SK-MEL-5 (cell line): ENCODE measurements at regions not wholly inside any gene's neighbourhood (a gene's known extent, or its start where the extent isn't known, plus 50 kb on each side); places are given as distances from the start of the nearest gene placed in this dataset.

Source experiments
- DNase-seq: peaks from one replicate; pipeline ENCODE4 v3.0.0-alpha.2; 2016; ENCODE audit warnings: low read depth, low spot score
- in situ Hi-C: cut with HindIII; loops from 2 replicates; pipeline ENCODE4 v1.10.0; 2016; ENCODE audit warnings: low sequenced_read_pairs, high pct_unique_total_duplicates, low pct_unique_long_range_greater_than_20kb

- DNase-seq, result no peak
- in situ Hi-C loops, result no loop called here
Observed at GRCh38 chr15:39079296-39079847, 501.5 kb upstream of the THBS1 start.

- in situ Hi-C loops, result no loop called here
- DNase-seq, result no peak
Observed at GRCh38 chr15:39083213-39083612, 497.7 kb upstream of the THBS1 start.

- in situ Hi-C loops, result no loop called here
- DNase-seq, result no peak
Observed at GRCh38 chr15:39084674-39085530, 496.0 kb upstream of the THBS1 start.

GRCh38 chr15:39086641-39087040, 494.2 kb upstream of the THBS1 start:
- no peak for DNase-seq
- in situ Hi-C loops, result no loop called here

- no peak for DNase-seq
- in situ Hi-C loops, result no loop called here
Observed at GRCh38 chr15:39088156-39088555, 492.7 kb upstream of the THBS1 start.

- no peak for DNase-seq
- in situ Hi-C loops, result no loop called here
Observed at GRCh38 chr15:39092354-39092753, 488.5 kb upstream of the THBS1 start.

GRCh38 chr15:39092761-39093160, 488.1 kb upstream of the THBS1 start:
- in situ Hi-C loops, result no loop called here
- no peak for DNase-seq

- no peak for DNase-seq
- in situ Hi-C loops, result no loop called here
Observed at GRCh38 chr15:39094116-39094515, 486.8 kb upstream of the THBS1 start.

- no peak for DNase-seq
- in situ Hi-C loops, result no loop called here
Observed at GRCh38 chr15:39095218-39095879, 485.5 kb upstream of the THBS1 start.

- in situ Hi-C loops, result no loop called here
Observed at GRCh38 chr15:39096608-39097205, 484.2 kb upstream of the THBS1 start.

GRCh38 chr15:39099524-39099923, 481.4 kb upstream of the THBS1 start:
- DNase-seq, result no peak
- in situ Hi-C loops, result no loop called here

More at GRCh38 chr15:39096608-39097205, 484.2 kb upstream of the THBS1 start:
- no peak for DNase-seq

GRCh38 chr15:39100106-39100660, 480.7 kb upstream of the THBS1 start:
- no peak for DNase-seq
- in situ Hi-C loops, result no loop called here

- DNase-seq, result no peak
- in situ Hi-C loops, result no loop called here
Observed at GRCh38 chr15:39102431-39102830, 478.4 kb upstream of the THBS1 start.

- in situ Hi-C loops, result no loop called here
- no peak for DNase-seq
Observed at GRCh38 chr15:39106950-39107349, 473.9 kb upstream of the THBS1 start.

GRCh38 chr15:39108021-39108420, 472.9 kb upstream of the THBS1 start:
- in situ Hi-C loops, result no loop called here
- no peak for DNase-seq

- no peak for DNase-seq
- in situ Hi-C loops, result no loop called here
Observed at GRCh38 chr15:39110336-39110735, 470.5 kb upstream of the THBS1 start.

- in situ Hi-C loops, result no loop called here
- no peak for DNase-seq
Observed at GRCh38 chr15:39110746-39111145, 470.1 kb upstream of the THBS1 start.

GRCh38 chr15:39113741-39114140, 467.1 kb upstream of the THBS1 start:
- in situ Hi-C loops, result no loop called here
- DNase-seq, result no peak
